ENCODE measurements at regions not wholly inside any gene's neighbourhood (a gene's known extent, or its start where the extent isn't known, plus 50 kb on each side); places are given as distances from the start of the nearest gene placed in this dataset.

- ChIA-PET POLR2A (no interaction called here), CTCF (no interaction called here)
- no peak overlapping the region for H3K4me3 ChIP-seq (ENCODE audit: low read depth, low read length)
- H3K36me3 ChIP-seq (ENCODE audit: control insufficient read depth in 2 of 2, insufficient read depth in 1 of 2, low read length in 2 of 2): no peaks in the 10 kb centered on the region
- TF ChIP-seq ZNF626 (tag by site-specific recombination; IDR thresholded peaks at IDR 0.05) (no peak), REPIN1 (tag by site-specific recombination; IDR thresholded peaks at IDR 0.05; ENCODE audit: low read depth) (no peak), ZNF548 (tag by site-specific recombination; IDR thresholded peaks at IDR 0.05) (no peak), GLI2 (tag by site-specific recombination; IDR thresholded peaks at IDR 0.05; ENCODE audit: borderline replicate concordance, low read depth) (no peak), ZBTB49 (tag by site-specific recombination; IDR thresholded peaks at IDR 0.05; ENCODE audit: low read depth) (no peak), ZNF677 (tag by site-specific recombination; IDR thresholded peaks at IDR 0.05) (no peak), ZNF274 (IDR thresholded peaks at IDR 0.05; ENCODE audit: low read length) (no peak), ZNF274 (tag by site-specific recombination; IDR thresholded peaks at IDR 0.05; ENCODE audit: borderline replicate concordance) (no peak), ZNF239 (tag by site-specific recombination; IDR thresholded peaks at IDR 0.05) (no peak), ZFP41 (tag by site-specific recombination; IDR thresholded peaks at IDR 0.05; ENCODE audit: borderline replicate concordance) (no peak), GLIS1 (tag by site-specific recombination; IDR thresholded peaks at IDR 0.05) (no peak), ZNF621 (tag by site-specific recombination; IDR thresholded peaks at IDR 0.05) (no peak), ZNF596 (tag by site-specific recombination; IDR thresholded peaks at IDR 0.05) (no peak), ZNF184 (tag by site-specific recombination; IDR thresholded peaks at IDR 0.05) (no peak)
- H3K4me1 ChIP-seq (ENCODE audit: control insufficient read depth, insufficient read depth, low read length): no peaks in the 10 kb centered on the region
- no peaks in the 10 kb centered on the region for H3K9me3 ChIP-seq (ENCODE audit: control insufficient read depth, insufficient read depth, low read depth, low read length)
- H3K27ac ChIP-seq (ENCODE audit: extremely low read depth, low read depth, low read length): no peak overlapping the region
These were observed 748.7 kb upstream of the HS3ST1 start for GRCh38 chr4:12177416-12177815.

- Histone ChIP-seq H3K9me3 (ENCODE audit: control insufficient read depth, insufficient read depth, low read depth, low read length) (no peaks in the 10 kb centered on the region), H3K4me3 (ENCODE audit: low read depth, low read length) (no peak overlapping the region), H3K4me1 (ENCODE audit: control insufficient read depth, insufficient read depth, low read length) (no peaks in the 10 kb centered on the region), H3K36me3 (ENCODE audit: control insufficient read depth in 2 of 2, insufficient read depth in 1 of 2, low read length in 2 of 2) (no peaks in the 10 kb centered on the region), H3K27ac (ENCODE audit: extremely low read depth, low read depth, low read length) (no peak overlapping the region)
- no peak for TF ChIP-seq ZNF157 (tag by site-specific recombination; IDR thresholded peaks at IDR 0.05)
- TF ChIP-seq ZNF132 (tag by site-specific recombination; IDR thresholded peaks at IDR 0.05; ENCODE audit: borderline replicate concordance): no peak
- no peak for TF ChIP-seq ZNF37A (tag by site-specific recombination; IDR thresholded peaks at IDR 0.05)
- ChIA-PET POLR2A (no interaction called here), CTCF (no interaction called here)
These were observed 744.8 kb upstream of the HS3ST1 start for GRCh38 chr4:12173496-12173895.

- Histone ChIP-seq H3K36me3 (ENCODE audit: control insufficient read depth in 2 of 2, insufficient read depth in 1 of 2, low read length in 2 of 2) (no peaks in the 10 kb centered on the region), H3K4me1 (ENCODE audit: control insufficient read depth, insufficient read depth, low read length) (no peaks in the 10 kb centered on the region), H3K9me3 (ENCODE audit: control insufficient read depth, insufficient read depth, low read depth, low read length) (no peaks in the 10 kb centered on the region), H3K27ac (ENCODE audit: extremely low read depth, low read depth, low read length) (no peak overlapping the region), H3K4me3 (ENCODE audit: low read depth, low read length) (no peak overlapping the region)
- ChIA-PET CTCF (no interaction called here), POLR2A (no interaction called here)
- no peak for TF ChIP-seq SCRT2 (tag by site-specific recombination; IDR thresholded peaks at IDR 0.05)
These were observed 743.7 kb upstream of the HS3ST1 start for GRCh38 chr4:12172198-12172973.

DNA sequence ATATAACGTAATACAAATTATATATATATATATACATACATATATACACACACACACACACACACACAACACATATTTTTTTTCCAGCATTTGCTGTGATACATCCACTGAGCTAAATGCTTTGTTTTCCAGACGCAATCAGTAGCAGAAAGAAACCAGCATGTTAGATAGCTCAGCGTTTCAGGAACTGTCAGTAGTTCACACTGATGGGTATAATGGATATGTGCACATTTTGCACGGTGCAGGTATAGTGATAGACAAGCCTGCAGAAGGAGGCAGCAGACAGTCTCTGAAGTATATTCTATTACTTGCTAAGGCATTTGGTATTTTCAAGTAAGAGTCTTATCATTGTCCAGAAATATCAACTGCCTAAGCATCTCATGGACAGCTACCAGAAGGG is 741.6 kb upstream of the HS3ST1 start:
- Histone ChIP-seq H3K9me3 (ENCODE audit: control insufficient read depth, insufficient read depth, low read depth, low read length) (no peaks in the 10 kb centered on the region), H3K27ac (ENCODE audit: extremely low read depth, low read depth, low read length) (no peak overlapping the region), H3K36me3 (ENCODE audit: control insufficient read depth in 2 of 2, insufficient read depth in 1 of 2, low read length in 2 of 2) (no peaks in the 10 kb centered on the region), H3K4me1 (ENCODE audit: control insufficient read depth, insufficient read depth, low read length) (no peaks in the 10 kb centered on the region), H3K4me3 (ENCODE audit: low read depth, low read length) (no peak overlapping the region)
- ChIA-PET POLR2A (no interaction called here), CTCF (no interaction called here)
- TF ChIP-seq PRDM10 (tag by site-specific recombination; IDR thresholded peaks at IDR 0.05) (no peak), ZNF555 (tag by site-specific recombination; conservative IDR thresholded peaks at IDR 0.05) (no peak), ZNF843 (tag by site-specific recombination; IDR thresholded peaks at IDR 0.05) (no peak), ZNF18 (tag by site-specific recombination; IDR thresholded peaks at IDR 0.05) (no peak)
